Brain pericyte (primary cell): ENCODE measurements at regions not wholly inside any gene's neighbourhood (a gene's known extent, or its start where the extent isn't known, plus 50 kb on each side); places are given as distances from the start of the nearest gene placed in this dataset.
"Not testable (repeated sequence)": the region's sequence is repeated elsewhere in the genome, so short reads cannot be mapped to it uniquely, and the experiment has no call there.

Experiments used
- DNase-seq: peaks from one replicate; pipeline ENCODE4 v3.0.0-alpha.2; 2012; ENCODE audit warnings: low read depth, low spot score

- not testable (repeated sequence) for DNase-seq
These were observed 311.2 kb upstream of the SOX4 start for GRCh38 chr6:21282360-21282759.

GRCh38 chr6:21284166-21284565 is 309.4 kb upstream of the SOX4 start:
- DNase-seq: no peak

GRCh38 chr6:21284706-21285105 is 308.8 kb upstream of the SOX4 start:
- DNase-seq: no peak

- no peak for DNase-seq
These were observed 299.4 kb upstream of the SOX4 start for GRCh38 chr6:21294144-21294543.

- no peak for DNase-seq
These were observed 297.9 kb upstream of the SOX4 start for GRCh38 chr6:21295506-21296240.

- no peak for DNase-seq
These were observed 295.9 kb upstream of the SOX4 start for GRCh38 chr6:21297665-21298064.

GRCh38 chr6:21299216-21299615 is 294.3 kb upstream of the SOX4 start:
- DNase-seq: no peak

GRCh38 chr6:21300439-21300838 is 293.1 kb upstream of the SOX4 start:
- no peak for DNase-seq

- no peak for DNase-seq
These were observed 287.6 kb upstream of the SOX4 start for GRCh38 chr6:21305893-21306332.

- no peak for DNase-seq
These were observed 287.0 kb upstream of the SOX4 start for GRCh38 chr6:21306546-21306945.

- DNase-seq: no peak
These were observed 283.7 kb upstream of the SOX4 start for GRCh38 chr6:21309807-21310221.

- DNase-seq: no peak
These were observed 282.9 kb upstream of the SOX4 start for GRCh38 chr6:21310568-21311140.

- no peak for DNase-seq
These were observed 281.4 kb upstream of the SOX4 start for GRCh38 chr6:21312118-21312517.

- DNase-seq: no peak
These were observed 275.9 kb upstream of the SOX4 start for GRCh38 chr6:21317642-21318041.

- DNase-seq: no peak
These were observed 272.5 kb upstream of the SOX4 start for GRCh38 chr6:21321076-21321475.

GRCh38 chr6:21321531-21321930 is 272.0 kb upstream of the SOX4 start:
- no peak for DNase-seq

- DNase-seq: no peak
These were observed 270.0 kb upstream of the SOX4 start for GRCh38 chr6:21323577-21323976.

- DNase-seq: no peak
These were observed 268.2 kb upstream of the SOX4 start for GRCh38 chr6:21325201-21325856.

GRCh38 chr6:21327326-21328112 is 266.0 kb upstream of the SOX4 start:
- no peak for DNase-seq

- no peak for DNase-seq
These were observed 262.3 kb upstream of the SOX4 start for GRCh38 chr6:21331235-21331634.

GRCh38 chr6:21332077-21332476 is 261.5 kb upstream of the SOX4 start:
- no peak for DNase-seq

- no peak for DNase-seq
These were observed 260.9 kb upstream of the SOX4 start for GRCh38 chr6:21332660-21333059.
